ENCODE measurements at regions not wholly inside any gene's neighbourhood (a gene's known extent, or its start where the extent isn't known, plus 50 kb on each side); places are given as distances from the start of the nearest gene placed in this dataset.

DNA sequence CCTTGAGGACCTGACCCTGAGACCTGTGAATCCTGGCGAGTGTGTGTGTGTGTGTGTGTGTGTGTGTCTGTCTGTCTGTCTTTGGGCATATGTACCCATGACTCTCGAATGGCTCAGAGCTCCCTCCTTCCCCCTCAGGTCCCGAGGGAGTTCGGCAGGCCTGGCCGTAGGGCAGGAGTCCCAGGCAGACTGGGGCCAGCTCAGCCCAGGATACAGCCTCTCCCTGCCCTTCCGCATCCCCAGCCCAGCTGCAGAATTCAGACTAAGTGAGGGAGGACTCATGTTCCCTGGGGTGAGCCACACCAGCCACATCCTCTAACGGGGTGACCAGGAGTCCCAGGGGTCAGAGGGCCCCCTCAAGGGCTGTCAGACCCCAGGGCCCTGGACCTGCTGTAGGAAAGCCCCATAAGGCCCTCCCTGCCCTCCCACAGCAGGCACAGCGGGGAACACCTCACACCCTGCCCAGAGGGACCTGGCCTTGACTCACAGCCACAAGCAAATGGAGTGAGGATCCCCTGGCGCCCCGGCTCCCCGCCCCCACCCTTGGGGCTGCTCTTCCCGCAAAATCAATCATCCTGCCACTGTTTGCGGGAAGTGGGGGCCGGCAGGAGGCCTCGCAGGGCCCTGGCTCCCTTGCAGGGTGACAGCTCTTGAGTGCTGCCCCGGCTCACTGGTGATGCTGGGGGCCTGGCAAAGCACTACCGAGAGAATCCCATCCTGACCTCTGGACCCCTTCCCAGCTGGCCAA, 101.7 kb upstream of the CASZ1 start:
- no peak for DNase-seq

DNA sequence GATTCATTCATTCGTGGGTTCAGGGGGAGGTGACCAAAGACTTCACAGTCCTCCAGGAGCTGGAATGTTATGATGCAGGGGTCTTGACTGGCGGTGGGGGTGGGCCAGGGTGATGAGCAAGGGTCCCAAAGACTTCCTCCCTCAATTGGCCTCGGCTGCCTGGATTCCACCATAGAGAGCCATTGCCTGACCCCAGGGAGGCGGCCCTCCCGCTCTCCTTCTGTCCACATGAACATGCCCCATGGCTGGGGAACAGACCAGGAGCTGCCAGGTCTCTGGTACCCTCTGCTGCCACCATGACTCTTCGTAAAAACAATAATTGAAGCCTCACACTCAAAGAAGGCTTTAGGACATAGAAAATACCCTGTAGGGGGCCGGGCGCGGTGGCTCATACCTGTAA, 102.5 kb upstream of the CASZ1 start:
- no peak for DNase-seq

DNA sequence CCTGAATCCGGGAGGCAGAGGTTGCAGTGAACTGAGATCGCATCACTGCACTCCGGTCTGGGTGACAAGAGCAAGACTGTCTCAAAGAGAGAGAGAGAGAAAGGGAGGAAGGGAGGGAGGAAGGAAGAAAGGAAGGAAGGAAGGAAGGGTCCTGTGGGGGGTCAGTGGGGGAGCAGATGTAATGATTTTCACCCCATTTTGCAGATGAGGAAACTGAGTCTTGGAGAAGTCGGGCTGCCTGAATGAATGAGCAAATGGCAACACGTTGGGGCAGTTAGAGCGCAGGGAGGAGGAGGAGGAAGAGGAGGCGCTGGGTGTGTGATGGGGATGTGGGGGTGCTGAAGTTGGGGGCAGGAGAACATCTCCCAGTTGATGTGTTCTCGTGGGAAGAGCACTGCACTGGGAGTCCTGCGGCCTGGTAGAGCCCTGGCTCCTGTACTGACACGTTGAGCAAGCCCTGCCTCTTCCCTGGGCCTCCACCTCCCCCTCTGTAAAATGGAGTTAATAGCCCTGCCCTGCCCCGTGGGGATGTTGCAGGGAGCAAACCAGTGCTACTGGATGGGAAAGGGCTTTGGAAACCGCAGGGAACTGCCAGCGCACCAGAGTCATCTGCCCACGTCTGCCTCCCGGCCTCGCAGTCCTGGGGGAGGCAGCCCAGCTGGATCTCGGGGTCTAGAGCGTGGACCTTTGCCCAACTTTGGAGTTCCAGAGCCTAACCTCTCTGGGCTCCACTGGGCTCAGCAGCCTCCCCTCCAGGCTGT, 103.2 kb upstream of the CASZ1 start:
- no peak for DNase-seq

DNA sequence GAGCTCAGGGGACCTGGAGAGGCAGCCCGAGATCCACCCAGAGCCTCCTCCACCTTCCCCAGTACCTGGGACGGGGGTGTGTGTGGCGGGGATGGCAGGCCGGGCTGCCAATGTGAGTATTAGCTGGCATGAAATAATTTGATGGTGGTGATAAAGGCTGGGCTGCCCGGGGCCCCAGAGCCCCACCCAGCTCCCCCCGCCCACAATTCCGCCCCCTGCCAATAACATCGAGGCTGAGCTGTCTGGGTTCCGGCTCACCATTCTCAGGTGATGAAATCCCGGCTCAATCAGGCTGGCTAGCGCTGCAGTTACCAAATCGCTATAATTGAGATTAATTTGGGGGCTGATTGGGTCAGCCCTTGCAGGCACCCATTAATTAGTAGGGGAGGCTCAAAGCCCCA, 103.8 kb upstream of the CASZ1 start:
- DNase-seq: no peak

DNA sequence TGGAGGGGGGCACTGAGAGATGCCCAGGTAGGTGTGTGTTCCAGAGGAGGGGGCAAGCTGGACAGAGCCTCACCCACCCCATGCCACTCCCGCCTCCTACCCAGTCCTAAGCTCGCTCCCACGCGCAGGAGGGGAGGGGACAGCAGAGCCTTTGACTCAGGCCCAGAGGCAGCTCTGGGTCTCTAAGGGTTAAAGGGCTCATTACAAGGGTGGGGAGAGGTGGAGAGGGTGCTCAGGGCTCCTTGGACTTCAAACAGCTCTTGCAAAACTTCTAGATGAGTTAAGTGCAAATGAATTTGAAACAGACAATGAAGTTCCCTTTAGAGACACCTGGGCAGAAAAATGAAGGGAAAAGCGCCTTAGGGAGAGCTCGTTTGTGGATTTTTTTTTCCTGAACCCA, 104.2 kb upstream of the CASZ1 start:
- DNase-seq: no peak

DNA sequence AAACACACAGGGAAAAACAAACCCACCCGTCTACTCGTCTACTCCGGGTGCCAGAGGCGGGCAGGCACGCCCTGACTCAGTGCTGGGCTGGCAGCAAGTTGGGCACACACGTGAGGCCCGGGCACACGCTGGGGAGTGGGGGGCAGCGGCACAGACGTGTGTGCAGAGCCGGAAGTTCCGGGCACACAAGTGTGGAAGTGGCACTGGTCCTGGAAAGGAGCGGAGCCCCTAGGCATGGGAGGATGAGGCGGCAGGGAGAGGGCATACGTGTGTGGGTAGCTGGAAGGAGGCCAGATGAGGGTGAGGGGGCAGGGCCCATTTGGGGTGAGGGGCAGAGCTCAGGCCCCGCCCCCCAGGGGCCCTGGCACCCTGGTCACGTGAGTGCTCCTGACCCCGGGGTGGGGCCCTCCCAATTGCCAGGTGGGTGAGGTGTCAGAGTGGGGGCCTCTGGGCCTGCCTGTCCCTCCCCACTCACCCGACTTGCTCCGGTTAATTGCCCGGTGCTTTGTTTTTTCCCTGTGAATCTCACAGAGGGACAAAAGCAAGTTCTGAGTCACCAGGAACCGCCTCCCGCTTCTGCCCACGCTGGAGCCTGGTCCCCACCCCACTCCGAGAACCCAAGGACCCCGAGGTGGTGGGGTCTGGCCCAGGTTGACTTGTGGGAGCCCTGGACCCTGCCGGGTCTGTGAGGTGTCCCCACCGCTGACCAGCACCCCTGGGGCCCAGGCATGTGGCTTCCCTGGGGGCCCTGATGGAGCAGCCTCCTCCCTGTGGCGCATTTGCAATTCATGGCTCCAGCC, 104.8 kb upstream of the CASZ1 start:
- no peak for DNase-seq

DNA sequence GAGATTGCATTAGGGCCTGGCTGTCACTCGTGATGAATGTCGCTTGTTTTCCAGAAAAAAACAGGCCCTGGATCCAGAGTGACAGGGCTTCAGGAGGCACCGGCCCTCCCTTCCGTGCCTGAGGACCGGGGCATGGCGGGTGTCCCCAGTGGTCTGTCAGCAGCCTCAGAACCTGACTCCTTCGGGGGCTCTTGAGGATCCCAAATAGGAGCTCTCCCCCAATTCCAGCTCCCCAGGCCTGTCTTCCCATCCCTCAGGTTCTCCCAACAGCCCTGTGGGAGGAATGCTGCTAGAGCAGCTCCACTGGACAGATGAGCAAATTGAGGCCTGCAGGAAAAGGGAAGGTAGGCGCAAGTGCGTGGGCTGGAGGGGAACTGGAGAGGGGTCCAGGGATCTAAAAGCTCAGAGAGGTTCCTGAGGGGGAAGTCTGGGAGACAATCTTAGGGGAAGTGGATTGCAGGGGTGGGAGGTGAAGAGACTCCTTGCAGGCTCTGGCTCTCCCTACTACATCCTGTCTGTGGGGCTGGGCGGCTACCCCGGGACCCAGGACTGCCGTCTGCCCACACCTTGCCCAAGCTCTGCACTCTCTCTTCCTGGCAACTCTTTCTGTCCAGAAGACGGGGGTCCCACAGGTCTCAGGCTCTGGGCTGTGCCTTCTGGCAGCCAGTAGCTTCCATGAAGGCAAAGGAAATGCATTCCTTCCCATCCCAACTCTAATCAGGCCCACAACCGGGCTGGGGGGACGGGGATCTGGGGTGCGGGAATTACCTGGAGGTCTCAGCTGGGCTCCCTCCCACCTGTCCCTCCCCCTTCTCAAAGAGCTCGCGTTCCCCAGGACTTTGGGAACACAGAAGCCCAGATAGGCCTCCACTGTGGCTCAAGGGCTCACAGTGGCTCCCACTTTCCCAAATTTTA, 105.7 kb upstream of the CASZ1 start:
- peak; percentile 27 for DNase-seq

DNA sequence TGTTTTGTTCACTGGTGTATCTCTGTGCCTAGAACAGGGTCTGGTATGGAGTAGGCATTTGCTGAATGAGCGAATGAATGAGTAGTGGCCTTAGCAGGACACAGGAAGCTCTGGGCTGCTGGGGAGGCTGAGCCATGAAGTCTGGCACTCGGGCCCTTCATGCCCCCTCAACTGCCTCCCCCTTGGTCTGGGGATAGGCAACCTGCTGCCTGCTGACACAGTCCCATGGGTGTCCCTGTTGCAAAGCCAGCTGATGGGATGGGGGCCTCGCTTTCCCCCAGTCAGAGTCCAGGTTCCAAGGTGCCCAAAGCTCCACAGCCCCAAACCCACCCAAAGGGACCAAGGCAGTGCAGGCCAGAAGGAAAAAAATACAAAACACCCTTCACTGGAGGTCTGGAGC, 107.0 kb upstream of the CASZ1 start:
- no peak for DNase-seq

DNA sequence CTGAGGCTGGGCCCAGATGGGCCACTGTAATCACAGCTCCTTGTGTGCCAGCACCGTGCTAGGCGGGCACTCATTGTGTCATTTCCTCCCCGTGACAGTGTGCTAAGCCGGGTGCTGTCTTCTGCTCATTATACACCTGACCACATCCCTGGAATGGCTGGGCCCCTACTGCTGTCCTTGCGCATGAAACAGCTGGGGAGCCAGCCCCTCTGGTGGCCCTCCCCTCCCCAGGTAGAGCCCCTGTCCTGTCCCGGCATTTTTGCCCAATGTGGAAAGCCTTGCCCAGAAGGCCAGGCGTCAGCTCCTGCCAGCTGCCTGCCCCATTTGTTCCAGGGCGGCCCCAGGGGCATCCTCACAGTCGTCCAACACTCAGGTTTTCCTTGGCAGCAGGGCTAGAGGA, 107.4 kb upstream of the CASZ1 start:
- DNase-seq: peak; percentile 44

DNA sequence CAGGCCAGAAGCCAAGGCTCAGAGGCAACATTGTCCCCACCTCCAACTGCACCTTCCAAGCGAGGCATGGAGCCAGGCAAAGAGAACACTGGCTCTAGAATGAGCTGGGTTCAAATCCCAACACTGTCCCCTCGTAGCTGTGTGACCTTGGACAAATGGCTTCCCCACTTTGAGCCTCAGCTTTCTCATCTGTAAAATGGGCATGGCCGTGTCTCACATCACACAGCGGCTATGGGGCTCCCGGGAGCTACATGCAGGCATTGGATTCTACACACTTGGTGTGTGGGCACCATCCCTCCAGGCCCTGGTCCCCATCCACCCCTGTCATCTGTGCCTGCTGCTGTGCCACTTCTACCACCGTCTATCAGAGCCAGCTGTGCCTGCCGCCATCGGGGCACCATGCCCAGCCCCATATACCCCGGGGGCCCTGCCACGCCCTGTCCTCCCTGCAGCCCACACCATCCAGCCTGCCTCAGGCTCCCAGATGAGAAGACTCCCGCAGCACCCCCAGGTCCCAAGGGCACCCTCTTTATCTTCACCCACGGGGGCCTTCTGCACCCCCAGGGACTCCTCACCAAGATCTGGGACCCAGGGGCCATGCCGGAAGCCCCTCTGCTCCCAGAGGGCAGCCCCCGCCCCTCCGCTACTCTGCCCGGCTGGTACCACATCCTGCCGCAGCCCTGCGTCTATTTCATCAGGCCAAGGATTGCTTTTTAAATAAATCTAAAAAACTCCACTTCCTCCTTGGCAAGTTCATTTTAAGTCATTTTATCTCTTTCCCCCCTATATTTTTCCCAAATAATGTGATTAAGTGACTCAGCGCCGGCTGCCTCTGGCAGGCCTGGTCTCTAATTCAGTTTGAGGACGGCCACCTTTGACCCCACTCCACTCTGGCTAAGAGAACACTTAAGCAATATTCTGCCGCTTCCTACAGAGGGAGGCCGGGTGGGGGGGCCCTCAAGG, 107.8 kb upstream of the TARDBP start:
- peak; percentile 22 for DNase-seq

DNA sequence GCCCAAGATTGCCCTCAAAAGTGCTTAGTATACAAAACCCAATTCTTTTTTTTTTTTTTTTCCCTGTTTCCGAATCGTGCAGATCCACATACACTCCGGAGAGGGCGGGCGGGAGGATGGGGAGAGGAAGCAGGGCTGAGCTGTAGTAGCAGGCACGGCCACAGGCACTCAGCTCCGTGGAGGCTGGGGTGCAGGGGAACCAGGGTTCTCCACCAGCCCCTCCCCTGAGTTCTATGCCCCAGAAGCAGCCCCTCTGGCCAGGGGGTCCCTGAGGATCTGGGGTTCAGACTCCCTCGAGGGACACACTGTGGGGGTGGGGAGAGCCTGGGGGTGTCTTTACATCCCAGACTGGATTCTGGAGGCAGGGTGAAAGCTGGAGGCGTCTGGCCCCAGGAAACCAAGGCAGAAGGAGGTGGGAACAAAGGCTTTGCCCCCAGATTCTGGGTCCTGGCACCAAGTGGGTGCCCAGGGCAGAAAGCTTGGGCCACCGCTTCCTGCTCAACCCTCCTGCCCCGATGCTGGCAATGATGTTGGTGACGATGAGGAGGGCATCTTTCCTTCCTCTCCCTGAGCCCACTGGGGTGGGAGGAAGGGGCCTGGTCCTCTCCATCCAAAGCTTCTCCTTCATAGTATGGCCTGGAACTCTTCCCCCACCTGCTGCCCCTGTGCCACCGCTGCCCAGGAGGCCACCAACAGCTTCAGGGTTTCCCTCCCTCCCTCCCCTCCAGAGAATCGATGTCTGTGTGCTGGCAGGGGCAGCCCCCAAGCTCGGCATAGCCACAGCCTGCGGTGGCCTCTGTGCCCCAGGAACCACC, 106.4 kb upstream of the TARDBP start:
- DNase-seq: peak; percentile 25

DNA sequence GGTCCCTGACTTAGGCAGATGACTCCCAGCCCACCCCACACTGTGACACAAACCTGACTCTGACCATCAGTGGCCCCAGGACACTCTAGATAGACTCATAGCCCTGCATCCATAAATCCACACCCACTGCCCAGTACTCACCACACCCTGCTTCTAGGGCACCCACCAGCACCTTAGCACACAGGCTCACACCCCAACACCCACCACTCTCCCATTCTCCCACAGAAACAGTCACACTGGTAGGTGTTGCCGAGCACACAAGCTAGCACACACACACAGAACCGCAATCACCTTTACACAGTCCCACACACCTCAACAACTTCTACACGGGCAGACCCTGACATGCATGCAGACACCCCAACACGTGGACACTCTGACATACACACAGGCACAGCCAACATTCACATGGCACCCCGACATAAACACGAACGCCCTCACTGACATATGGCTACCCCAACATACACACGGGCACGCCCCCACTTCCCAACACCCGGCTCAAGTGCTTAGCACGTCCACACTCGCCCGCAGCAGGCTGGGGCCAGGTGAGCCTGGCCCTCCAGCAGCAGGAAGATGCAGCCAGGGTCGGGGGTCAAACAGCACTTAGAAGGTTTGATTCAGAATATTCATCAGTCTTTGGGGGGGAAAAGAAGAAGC, 105.5 kb upstream of the TARDBP start:
- no peak for DNase-seq

DNA sequence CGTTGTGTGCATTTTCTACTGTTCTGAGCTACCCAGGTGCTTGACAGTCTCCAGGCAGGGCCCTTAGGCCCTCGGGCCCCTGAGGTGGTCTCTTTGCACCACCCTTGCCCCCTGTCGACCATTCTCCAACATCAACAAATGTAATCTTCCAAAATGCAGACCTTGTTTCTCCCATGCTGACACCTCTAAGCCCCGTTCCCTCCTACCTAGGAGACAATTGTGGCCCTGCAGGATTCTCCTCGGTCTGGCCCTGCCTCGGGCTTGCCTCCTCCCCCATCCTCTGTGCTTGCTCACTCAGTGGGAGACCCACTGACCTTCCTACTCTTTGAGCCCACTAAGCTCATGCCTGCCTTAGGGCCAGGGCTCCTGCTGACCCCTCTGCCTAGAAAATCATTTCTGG, 104.2 kb upstream of the TARDBP start:
- no peak for DNase-seq

DNA sequence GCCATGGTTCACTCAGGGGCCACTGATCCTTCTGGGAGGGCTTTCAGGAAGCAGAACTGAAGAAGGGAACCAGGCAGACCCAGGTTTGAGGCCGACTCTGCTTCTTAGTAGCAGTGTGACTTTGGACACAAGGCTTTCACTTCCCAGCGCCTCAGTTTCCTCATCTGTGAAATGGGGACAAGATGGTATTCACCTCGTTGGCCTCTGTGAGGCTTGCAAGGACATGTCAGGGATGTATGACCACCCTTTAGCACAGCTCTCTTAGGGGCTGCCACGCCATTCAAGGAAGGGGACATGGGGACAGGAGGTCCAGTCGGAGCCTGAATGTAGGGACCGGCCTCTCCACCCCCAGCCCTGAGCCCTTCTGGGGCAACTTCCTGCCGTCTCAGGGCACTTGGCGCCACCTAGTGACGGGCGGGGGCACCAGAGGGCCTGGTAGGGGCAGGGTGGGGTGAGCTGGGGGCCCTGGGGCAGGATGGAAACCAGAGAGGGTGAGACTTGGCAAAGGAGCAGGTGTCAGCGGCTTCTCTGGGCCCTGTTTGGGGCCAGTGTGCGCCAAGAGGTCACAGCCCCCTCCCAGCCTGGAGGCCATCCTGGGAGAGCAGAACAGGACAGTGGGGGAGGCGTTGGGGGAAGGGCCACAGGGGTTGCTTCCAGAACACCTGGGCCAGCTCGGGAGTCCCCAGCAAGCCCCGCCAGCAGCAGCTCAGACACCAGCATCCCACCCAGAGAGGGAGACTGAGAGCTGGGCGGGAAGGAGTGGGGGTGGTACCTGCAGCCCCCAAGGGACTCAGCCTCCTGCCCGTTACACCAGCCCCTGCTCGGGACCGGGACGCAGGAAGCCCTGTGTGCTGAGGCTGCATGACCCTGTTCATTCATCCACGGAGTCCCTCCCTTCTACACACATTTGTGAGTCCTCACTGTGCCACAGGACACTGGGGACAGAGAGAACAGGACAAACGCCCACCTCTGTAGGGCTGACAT, 102.5 kb upstream of the TARDBP start:
- peak; percentile 67 for DNase-seq

DNA sequence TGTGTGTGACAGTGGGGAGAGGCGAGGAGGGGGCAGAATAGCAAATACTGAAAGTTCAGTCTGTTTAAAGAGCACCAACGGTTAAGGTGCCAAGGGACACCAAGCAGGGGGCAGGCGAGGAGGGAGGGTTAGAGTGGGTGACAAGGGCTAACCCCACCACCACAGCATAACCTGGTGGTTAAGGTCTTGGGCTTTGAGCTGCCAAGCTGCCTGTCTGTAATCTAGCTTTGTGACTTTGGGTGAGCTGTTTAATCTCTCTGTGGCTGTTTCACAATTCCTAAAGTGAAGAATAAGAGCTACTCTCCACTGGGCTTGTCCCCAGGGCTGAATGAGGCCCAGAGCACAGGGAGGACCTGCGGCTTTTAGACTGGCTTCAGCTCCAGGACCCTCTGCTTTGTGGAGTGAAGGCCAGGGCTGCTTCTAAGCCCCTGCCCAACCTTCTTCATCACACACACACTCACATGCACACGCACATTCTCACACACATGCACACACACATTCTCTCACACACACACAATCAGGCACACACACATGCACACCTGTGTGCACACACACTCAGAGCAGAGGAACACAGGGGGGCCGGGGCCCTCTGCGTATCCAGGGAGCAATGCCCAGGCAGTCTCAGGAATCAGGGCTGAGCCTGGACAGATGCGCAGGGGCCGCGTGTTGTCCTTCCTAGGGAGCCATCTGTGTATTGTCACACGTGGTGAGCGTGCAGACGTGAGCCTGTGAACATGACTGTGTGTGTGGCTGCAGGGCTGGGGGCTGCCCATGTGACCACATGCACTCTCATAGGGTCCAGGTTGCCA, 101.6 kb upstream of the TARDBP start:
- no peak for DNase-seq

DNA sequence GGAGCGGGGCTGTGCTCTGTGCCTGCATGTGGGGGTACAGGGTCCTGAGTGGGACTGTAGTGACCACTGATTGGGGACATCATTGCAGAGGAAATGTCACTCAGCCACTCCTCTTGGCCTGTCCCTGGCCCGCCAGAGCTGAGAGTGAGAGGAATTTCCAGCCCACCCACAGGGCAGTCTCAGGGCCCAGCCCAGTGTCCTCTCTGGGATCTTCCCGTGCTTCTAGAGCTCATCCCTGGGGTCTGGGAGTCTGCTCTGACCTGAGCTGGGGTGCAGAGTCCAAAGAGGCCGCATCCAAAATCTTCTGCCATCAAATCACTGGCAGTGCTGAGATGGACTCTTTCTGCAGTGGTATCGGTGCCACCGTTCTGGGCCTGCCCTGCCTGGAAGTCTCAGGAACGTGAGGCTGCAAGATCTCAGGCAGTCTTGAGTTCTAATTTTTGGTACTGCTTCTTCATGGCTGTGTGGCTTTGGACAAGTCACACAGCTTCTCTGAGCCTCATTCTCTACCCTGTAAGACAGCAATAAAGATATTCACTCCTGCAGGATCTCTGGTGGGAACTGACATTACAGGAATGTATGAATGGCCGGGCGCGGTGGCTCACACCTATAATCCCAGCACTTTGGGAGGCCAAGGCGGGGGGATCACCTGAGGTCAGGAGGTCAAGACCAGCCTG, 100.8 kb upstream of the TARDBP start:
- no peak for DNase-seq

DNA sequence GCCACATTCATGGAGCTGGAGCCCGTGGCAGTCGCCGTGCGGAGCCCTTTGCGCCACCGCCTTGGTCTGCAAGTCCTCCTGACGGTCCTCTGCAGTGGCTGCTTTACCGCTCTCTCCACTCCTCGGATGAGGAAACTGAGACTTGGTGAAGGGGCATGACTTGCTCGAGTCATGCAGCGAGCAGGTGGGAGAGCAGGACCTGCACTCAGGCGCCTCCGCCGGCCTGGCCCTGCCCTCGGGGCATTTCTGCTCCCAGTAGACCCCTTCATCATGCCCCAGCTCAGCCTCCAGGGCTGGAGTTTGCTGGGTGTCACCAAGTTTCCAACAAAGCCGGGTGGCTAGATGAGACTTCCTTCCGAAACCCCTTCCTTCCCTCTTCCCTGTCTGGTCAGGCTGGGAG, 100.0 kb upstream of the TARDBP start:
- no peak for DNase-seq

Data from suppressor macrophage treated with lipopolysaccharide for 4 hours (primary cell).